ENCODE measurements at regions not wholly inside any gene's neighbourhood (a gene's known extent, or its start where the extent isn't known, plus 50 kb on each side); places are given as distances from the start of the nearest gene placed in this dataset.

DNA sequence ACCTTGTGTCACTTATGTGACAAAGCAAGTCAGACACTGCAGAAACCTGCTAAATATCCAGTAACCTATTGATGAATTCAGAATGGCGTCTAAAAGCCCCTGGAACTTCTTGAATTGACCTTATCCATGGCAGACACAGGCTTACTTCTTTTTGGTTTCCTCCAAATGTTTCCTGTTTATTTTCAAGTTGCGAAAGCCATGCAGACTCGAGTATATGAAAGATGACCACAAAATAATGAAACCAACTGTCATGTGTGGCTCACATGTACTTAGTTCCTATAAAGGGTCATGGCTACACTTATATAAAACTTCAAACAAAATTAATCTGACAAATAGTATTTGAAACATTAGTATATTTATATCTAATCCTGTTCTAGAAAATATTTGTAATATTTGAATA lies 113.1 kb upstream of the FNDC3A start:
- Histone ChIP-seq H3K27ac (peak overlapping the region in 1 of 4 donors; percentile 4), H3K36me3 (no peaks in the 10 kb centered on the region)
- no peak for DNase-seq

DNA sequence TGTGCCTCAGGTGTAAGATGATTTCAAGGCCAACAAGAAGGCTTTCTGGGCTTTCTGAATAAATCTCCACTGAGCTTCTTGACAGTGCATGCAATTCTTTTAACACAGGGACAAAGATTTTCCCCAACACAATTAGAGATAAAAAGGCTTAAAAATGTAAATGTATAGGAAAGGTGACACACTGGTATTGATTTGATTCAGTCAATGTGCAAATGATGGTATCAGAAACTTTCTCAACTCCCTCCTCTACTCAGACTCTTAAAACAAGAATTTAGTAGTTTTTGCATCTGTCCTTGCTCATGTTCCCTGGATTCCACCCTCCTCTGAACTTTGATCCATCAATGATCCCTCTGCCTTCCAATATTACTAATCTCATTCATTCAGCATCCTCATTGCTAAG lies 111.6 kb upstream of the FNDC3A start:
- Histone ChIP-seq H3K36me3 (no peaks in the 10 kb centered on the region), H3K27me3 (no peaks in the 10 kb centered on the region), H3K27ac (no peak overlapping the region), H3K4me3 (no peak overlapping the region), H3K9me3 (no peaks in the 10 kb centered on the region), H3K4me1 (no peaks in the 10 kb centered on the region)
- no peak for DNase-seq
- TF ChIP-seq POLR2A (IDR thresholded peaks at IDR 0.05) = no peak
- TF ChIP-seq, protein P1, sequence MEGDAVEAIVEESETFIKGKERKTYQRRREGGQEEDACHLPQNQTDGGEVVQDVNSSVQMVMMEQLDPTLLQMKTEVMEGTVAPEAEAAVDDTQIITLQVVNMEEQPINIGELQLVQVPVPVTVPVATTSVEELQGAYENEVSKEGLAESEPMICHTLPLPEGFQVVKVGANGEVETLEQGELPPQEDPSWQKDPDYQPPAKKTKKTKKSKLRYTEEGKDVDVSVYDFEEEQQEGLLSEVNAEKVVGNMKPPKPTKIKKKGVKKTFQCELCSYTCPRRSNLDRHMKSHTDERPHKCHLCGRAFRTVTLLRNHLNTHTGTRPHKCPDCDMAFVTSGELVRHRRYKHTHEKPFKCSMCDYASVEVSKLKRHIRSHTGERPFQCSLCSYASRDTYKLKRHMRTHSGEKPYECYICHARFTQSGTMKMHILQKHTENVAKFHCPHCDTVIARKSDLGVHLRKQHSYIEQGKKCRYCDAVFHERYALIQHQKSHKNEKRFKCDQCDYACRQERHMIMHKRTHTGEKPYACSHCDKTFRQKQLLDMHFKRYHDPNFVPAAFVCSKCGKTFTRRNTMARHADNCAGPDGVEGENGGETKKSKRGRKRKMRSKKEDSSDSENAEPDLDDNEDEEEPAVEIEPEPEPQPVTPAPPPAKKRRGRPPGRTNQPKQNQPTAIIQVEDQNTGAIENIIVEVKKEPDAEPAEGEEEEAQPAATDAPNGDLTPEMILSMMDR (IDR thresholded peaks at IDR 0.05) = no peak

More for the DNA sequence above, 113.1 kb upstream of the FNDC3A start:
- no peaks in the 10 kb centered on the region for H3K9me3 ChIP-seq
- H3K4me1 ChIP-seq = no peaks in the 10 kb centered on the region
- H3K4me3 ChIP-seq = no peak overlapping the region
- H3K27me3 ChIP-seq = no peaks in the 10 kb centered on the region
- TF ChIP-seq POLR2A (IDR thresholded peaks at IDR 0.05) = no peak
- TF ChIP-seq, protein P1 (IDR thresholded peaks at IDR 0.05) = no peak

DNA sequence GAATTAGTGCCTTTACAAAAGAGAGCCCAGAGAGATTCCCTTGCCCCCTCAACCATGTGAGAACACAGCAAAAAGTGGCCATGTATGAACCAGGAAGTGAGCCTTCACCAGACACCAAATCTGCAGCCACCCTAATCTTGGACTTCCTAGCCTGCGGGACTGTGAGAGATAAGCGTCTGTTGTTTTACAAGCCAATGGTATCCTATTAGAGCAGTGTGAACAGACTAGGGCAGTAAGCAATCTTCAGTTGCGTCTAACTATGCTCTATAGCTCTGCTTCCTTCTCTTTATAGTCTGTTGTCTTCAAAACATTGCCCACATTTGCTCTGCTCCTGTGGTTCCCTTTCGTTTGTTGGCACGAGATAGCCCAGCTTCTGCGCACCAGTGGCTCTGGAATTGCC lies 109.5 kb upstream of the FNDC3A start:
- Histone ChIP-seq H3K27me3 (no peaks in the 10 kb centered on the region), H3K4me3 (no peak overlapping the region), H3K4me1 (no peaks in the 10 kb centered on the region), H3K36me3 (no peaks in the 10 kb centered on the region), H3K27ac (no peak overlapping the region), H3K9me3 (no peaks in the 10 kb centered on the region)
- no peak for DNase-seq
- no peak for TF ChIP-seq POLR2A (IDR thresholded peaks at IDR 0.05)
- TF ChIP-seq, protein P1 (IDR thresholded peaks at IDR 0.05) = no peak

DNA sequence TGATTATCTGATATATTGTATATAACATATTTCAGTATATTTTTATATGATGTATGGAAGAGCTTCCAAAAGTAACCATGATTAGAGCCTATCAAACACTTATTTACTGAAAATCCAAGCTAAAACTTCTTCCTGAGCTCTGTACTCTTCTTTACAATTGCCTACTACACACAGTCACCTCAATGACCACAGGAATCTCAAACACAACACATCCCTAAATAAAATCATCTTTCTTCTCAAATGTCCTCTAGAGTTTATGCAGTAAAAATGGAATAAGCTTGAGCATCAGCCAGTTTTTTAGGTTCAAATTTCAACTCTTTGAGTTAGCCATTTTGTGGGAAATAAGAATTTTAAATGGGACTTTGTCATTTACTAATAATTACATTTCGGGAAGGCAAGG lies 102.6 kb upstream of the FNDC3A start:
- H3K4me1 ChIP-seq = peaks cover 0 to 5% (median 0%) of the 10 kb centered on the region in 4 donors
- no peak for DNase-seq
- no peaks in the 10 kb centered on the region for H3K9me3 ChIP-seq
- H3K27me3 ChIP-seq = no peaks in the 10 kb centered on the region
- H3K27ac ChIP-seq = no peak overlapping the region
- H3K4me3 ChIP-seq = no peak overlapping the region
- no peaks in the 10 kb centered on the region for H3K36me3 ChIP-seq
- TF ChIP-seq, protein P1 (IDR thresholded peaks at IDR 0.05) = no peak
- no peak for TF ChIP-seq POLR2A (IDR thresholded peaks at IDR 0.05)

DNA sequence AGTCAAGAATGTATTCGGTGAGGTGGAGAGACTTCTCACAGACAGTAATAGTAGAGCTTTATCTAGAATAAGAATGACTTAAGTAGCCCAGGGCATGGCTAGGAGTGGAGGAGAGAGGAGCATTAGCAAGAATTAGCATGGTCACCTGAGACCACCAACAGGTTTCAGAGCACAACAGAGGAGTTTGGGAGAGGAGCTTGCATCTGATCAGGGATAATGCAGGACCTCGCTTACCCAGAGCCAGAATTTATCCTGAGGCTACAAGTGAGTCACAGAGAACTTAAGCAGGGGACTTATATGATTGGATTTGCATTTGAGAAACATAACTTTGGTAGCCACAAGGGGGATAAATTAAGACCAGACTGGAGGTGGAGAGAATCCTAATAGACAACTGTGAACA lies 102.1 kb upstream of the FNDC3A start:
- Histone ChIP-seq H3K4me1 (peaks cover 0 to 5% (median 0%) of the 10 kb centered on the region in 4 donors), H3K9me3 (no peaks in the 10 kb centered on the region), H3K36me3 (no peaks in the 10 kb centered on the region), H3K27me3 (no peaks in the 10 kb centered on the region), H3K4me3 (no peak overlapping the region), H3K27ac (peak overlapping the region in 2 of 4 donors; percentile 15 to 32)
- DNase-seq = no peak
- no peak for TF ChIP-seq POLR2A (IDR thresholded peaks at IDR 0.05)
- TF ChIP-seq, protein P1 (IDR thresholded peaks at IDR 0.05) = peak in 1 of 6 experiments; percentile 4

DNA sequence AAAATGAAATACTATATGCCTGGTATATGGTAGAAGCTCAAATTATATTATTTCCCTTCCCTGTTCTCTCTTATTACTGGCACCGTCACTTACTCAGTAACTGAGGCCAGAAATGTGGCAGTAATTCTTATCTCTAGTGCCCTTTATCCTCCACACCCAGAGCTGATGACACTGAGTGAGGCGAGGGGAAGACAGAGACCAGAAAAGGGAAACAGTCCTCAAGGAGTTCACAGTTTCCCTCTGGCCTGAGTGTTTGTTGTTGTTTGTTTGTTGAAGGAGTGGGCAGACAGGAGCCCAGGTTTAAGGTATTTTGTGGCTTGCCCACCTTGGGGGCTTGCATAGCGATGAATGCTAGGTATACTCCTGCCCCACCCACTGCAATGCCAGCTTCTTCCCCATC lies 101.5 kb upstream of the FNDC3A start:
- TF ChIP-seq POLR2A (IDR thresholded peaks at IDR 0.05) = no peak
- TF ChIP-seq, protein P1 (IDR thresholded peaks at IDR 0.05) = no peak

More for the DNA sequence above, 101.5 kb upstream of the FNDC3A start:
- Histone ChIP-seq H3K9me3 (no peaks in the 10 kb centered on the region), H3K36me3 (no peaks in the 10 kb centered on the region), H3K4me1 (peaks cover 0 to 5% (median 0%) of the 10 kb centered on the region in 4 donors), H3K4me3 (no peak overlapping the region), H3K27ac (peak overlapping the region in 2 of 4 donors; percentile 15 to 32), H3K27me3 (no peaks in the 10 kb centered on the region)
- peak in 1 of 3 donors; percentile 59 for DNase-seq

Data from Peyer's patch (tissue), 4 donors.